ENCODE measurements at regions not wholly inside any gene's neighbourhood (a gene's known extent, or its start where the extent isn't known, plus 50 kb on each side); places are given as distances from the start of the nearest gene placed in this dataset.

DNA sequence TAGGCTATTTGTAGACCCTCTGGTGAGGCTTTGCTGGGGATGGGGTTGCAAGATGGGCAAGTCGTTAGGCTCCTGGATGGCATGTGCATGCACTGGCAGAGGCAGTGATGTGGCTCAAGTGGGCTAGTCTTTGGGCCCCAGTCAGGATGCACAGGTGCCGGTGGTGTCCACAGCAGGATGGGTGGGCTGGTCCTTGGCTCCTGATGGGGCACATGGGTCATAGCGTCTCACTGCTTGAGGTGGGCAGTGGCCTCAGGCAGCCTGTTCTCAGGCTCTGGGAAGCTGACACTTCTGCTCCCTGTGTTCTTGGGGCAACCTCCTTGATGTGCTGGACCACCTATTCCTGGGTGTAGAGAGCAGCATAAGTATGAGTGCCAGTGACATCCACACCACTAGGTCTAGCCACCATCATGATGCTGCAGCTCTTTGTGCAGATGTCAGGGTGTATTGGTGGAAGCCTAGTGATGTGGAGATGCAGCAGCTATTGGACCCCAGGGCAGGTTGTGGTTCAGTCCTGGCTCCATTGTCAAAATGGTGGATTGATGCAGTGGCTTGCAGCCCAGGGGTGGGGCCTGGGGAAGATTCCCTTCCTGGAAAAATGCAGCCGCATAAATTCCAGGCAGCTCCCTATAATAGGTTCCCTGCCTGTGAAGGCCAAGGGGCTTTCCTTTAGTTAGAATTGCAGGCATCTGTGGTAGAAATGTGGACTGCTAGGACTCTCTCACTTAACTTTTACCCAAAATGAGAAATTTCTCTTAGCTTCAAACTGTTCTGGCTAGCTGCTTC is 742.5 kb upstream of the MDGA2 start:
- WGBS (ENCODE audit: insufficient coverage) = 85% methylated on average over 3 of the region's 4 CpGs

DNA sequence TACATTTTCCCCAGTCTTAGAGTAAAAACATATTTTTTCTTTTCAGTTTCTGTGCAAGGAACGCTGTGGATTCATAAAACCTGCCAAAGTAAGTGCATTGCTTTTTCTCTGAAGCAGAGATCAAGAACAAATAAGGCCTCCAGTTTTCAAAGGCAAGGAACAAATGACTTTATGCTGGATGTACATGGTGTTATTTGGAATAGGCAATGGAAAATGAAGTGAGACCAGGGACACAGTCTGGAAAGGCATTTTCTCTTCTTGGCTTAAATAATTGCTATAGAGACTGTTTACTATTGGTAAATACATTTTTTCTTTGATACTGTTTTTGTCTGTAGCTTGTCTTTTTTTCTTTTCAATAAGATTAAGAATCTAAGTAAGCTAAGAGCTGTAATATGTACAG is 725.9 kb upstream of the MDGA2 start:
- ChIA-PET POLR2A (no interaction called here), CTCF (no interaction called here)
- 64% methylated on average over 1 of the region's 1 CpG for WGBS (ENCODE audit: insufficient coverage)
- no peak for TF ChIP-seq EZH2 (IDR thresholded peaks at IDR 0.05; ENCODE audit: borderline replicate concordance, insufficient read depth, low read depth, low read length, poor library complexity, severe bottlenecking)
- TF ChIP-seq, protein P1, sequence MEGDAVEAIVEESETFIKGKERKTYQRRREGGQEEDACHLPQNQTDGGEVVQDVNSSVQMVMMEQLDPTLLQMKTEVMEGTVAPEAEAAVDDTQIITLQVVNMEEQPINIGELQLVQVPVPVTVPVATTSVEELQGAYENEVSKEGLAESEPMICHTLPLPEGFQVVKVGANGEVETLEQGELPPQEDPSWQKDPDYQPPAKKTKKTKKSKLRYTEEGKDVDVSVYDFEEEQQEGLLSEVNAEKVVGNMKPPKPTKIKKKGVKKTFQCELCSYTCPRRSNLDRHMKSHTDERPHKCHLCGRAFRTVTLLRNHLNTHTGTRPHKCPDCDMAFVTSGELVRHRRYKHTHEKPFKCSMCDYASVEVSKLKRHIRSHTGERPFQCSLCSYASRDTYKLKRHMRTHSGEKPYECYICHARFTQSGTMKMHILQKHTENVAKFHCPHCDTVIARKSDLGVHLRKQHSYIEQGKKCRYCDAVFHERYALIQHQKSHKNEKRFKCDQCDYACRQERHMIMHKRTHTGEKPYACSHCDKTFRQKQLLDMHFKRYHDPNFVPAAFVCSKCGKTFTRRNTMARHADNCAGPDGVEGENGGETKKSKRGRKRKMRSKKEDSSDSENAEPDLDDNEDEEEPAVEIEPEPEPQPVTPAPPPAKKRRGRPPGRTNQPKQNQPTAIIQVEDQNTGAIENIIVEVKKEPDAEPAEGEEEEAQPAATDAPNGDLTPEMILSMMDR (IDR thresholded peaks at IDR 0.05) = no peak
- H3K27me3 ChIP-seq (replicated peaks in 1 of 4; ENCODE audit: control extremely low read depth in 1 of 4, control insufficient read depth in 3 of 4, insufficient read depth in 4 of 4, low read length in 3 of 4) = no peaks in the 10 kb centered on the region
- H3K36me3 ChIP-seq (replicated peaks in 1 of 2; ENCODE audit: control extremely low read depth in 1 of 2, control insufficient read depth in 1 of 2, extremely low read depth in 1 of 2, insufficient read depth in 2 of 2, low read length in 1 of 2) = no peaks in the 10 kb centered on the region
- peaks cover 0 to 2% (median 0%) of the 10 kb centered on the region in 3 donors for H3K9me3 ChIP-seq (ENCODE audit: control extremely low read depth in 1 of 3, control insufficient read depth in 2 of 3, insufficient read depth in 1 of 3, low read length in 2 of 3)
- no peaks in the 10 kb centered on the region for H3K27me3 Mint-ChIP-seq
- no peak for ATAC-seq (ENCODE audit: low read depth)
- H3K9me3 Mint-ChIP-seq (ENCODE audit: insufficient read depth) = peaks cover 3% of the 10 kb centered on the region
- no peaks in the 10 kb centered on the region for H3K79me2 ChIP-seq (ENCODE audit: control insufficient read depth, insufficient read depth, low read length)
- H3K4me1 ChIP-seq (ENCODE audit: control insufficient read depth in 2 of 2, insufficient read depth in 2 of 2, low read length in 2 of 2) = no peaks in the 10 kb centered on the region
- H3K4me2 ChIP-seq (replicated peaks; ENCODE audit: low read depth, low read length, poor library complexity, severe bottlenecking) = no peak overlapping the region
- no peak overlapping the region for H2AFZ ChIP-seq (ENCODE audit: insufficient read depth, low read depth, low read length, poor library complexity, severe bottlenecking)
- H3K27ac Mint-ChIP-seq = no peak overlapping the region
- H4K20me1 ChIP-seq (ENCODE audit: control insufficient read depth, insufficient read depth, low read length, poor library complexity, severe bottlenecking) = no peaks in the 10 kb centered on the region
- no peak for DNase-seq
- no peak overlapping the region for H3K9ac ChIP-seq (ENCODE audit: low read length)
- no peaks in the 10 kb centered on the region for H3K4me1 Mint-ChIP-seq
- H3K27ac ChIP-seq (ENCODE audit: low read length in 2 of 2) = no peak overlapping the region
- H3K4me3 Mint-ChIP-seq = no peak overlapping the region
- intact Hi-C loops (cut with micrococcal nuclease) = no loop called here
- H3K4me3 ChIP-seq (ENCODE audit: control extremely low read depth in 1 of 5, extremely low read depth in 1 of 5, insufficient read depth in 1 of 5, low read depth in 2 of 5, low read length in 4 of 5) = no peak overlapping the region

More for the DNA sequence above, 742.5 kb upstream of the MDGA2 start:
- no peaks in the 10 kb centered on the region for H3K27me3 ChIP-seq (replicated peaks in 1 of 4; ENCODE audit: control extremely low read depth in 1 of 4, control insufficient read depth in 3 of 4, insufficient read depth in 4 of 4, low read length in 3 of 4)
- ATAC-seq (ENCODE audit: low read depth) (no peak), DNase-seq (no peak)
- H4K20me1 ChIP-seq (ENCODE audit: control insufficient read depth, insufficient read depth, low read length, poor library complexity, severe bottlenecking) = no peaks in the 10 kb centered on the region
- H3K9ac ChIP-seq (ENCODE audit: low read length) = no peak overlapping the region
- H3K27me3 Mint-ChIP-seq = no peaks in the 10 kb centered on the region
- H3K27ac ChIP-seq (ENCODE audit: low read length in 2 of 2) = no peak overlapping the region
- no peaks in the 10 kb centered on the region for H3K4me1 Mint-ChIP-seq
- peaks cover 0 to 4% (median 0%) of the 10 kb centered on the region in 3 donors for H3K9me3 ChIP-seq (ENCODE audit: control extremely low read depth in 1 of 3, control insufficient read depth in 2 of 3, insufficient read depth in 1 of 3, low read length in 2 of 3)
- H3K4me3 Mint-ChIP-seq = no peak overlapping the region
- no peaks in the 10 kb centered on the region for H3K4me1 ChIP-seq (ENCODE audit: control insufficient read depth in 2 of 2, insufficient read depth in 2 of 2, low read length in 2 of 2)
- no peak overlapping the region for H2AFZ ChIP-seq (ENCODE audit: insufficient read depth, low read depth, low read length, poor library complexity, severe bottlenecking)
- intact Hi-C loops (cut with micrococcal nuclease) = no loop called here
- no peaks in the 10 kb centered on the region for H3K36me3 ChIP-seq (replicated peaks in 1 of 2; ENCODE audit: control extremely low read depth in 1 of 2, control insufficient read depth in 1 of 2, extremely low read depth in 1 of 2, insufficient read depth in 2 of 2, low read length in 1 of 2)
- no peak for TF ChIP-seq EZH2 (IDR thresholded peaks at IDR 0.05; ENCODE audit: borderline replicate concordance, insufficient read depth, low read depth, low read length, poor library complexity, severe bottlenecking)
- TF ChIP-seq, protein P1 (IDR thresholded peaks at IDR 0.05) = no peak
- H3K27ac Mint-ChIP-seq = no peak overlapping the region
- no peaks in the 10 kb centered on the region for H3K9me3 Mint-ChIP-seq (ENCODE audit: insufficient read depth)
- no peak overlapping the region for H3K4me3 ChIP-seq (ENCODE audit: control extremely low read depth in 1 of 5, extremely low read depth in 1 of 5, insufficient read depth in 1 of 5, low read depth in 2 of 5, low read length in 4 of 5)
- ChIA-PET POLR2A (no interaction called here), CTCF (no interaction called here)
- no peak overlapping the region for H3K4me2 ChIP-seq (replicated peaks; ENCODE audit: low read depth, low read length, poor library complexity, severe bottlenecking)
- H3K79me2 ChIP-seq (ENCODE audit: control insufficient read depth, insufficient read depth, low read length) = no peaks in the 10 kb centered on the region
